ENCODE measurements at regions not wholly inside any gene's neighbourhood (a gene's known extent, or its start where the extent isn't known, plus 50 kb on each side); places are given as distances from the start of the nearest gene placed in this dataset.
"Not testable (repeated sequence)": the region's sequence is repeated elsewhere in the genome, so short reads cannot be mapped to it uniquely, and the experiment has no call there.

GRCh38 chr15:22179043-22179442, 98.7 kb downstream of the OR4M2 start:
- H3K36me3 Mint-ChIP-seq (ENCODE audit: low read depth); DNase-seq; H3K27ac Mint-ChIP-seq; H3K4me1 Mint-ChIP-seq (ENCODE audit: low read depth); H3K27me3 Mint-ChIP-seq (ENCODE audit: insufficient read depth); H3K9me3 Mint-ChIP-seq; H3K4me3 Mint-ChIP-seq: not testable (repeated sequence)

- H3K27ac Mint-ChIP-seq; DNase-seq; H3K4me1 Mint-ChIP-seq (ENCODE audit: low read depth); H3K4me3 Mint-ChIP-seq; H3K36me3 Mint-ChIP-seq (ENCODE audit: low read depth); H3K27me3 Mint-ChIP-seq (ENCODE audit: insufficient read depth); H3K9me3 Mint-ChIP-seq: not testable (repeated sequence)
These were observed 100.3 kb downstream of the OR4M2 start for GRCh38 chr15:22180611-22181010.

GRCh38 chr15:22184678-22185077, 104.4 kb downstream of the OR4M2 start:
- H3K27ac Mint-ChIP-seq; H3K9me3 Mint-ChIP-seq; DNase-seq; H3K27me3 Mint-ChIP-seq (ENCODE audit: insufficient read depth); H3K4me3 Mint-ChIP-seq; H3K4me1 Mint-ChIP-seq (ENCODE audit: low read depth); H3K36me3 Mint-ChIP-seq (ENCODE audit: low read depth): not testable (repeated sequence)

- H3K27ac Mint-ChIP-seq; H3K27me3 Mint-ChIP-seq (ENCODE audit: insufficient read depth); H3K4me3 Mint-ChIP-seq; DNase-seq; H3K4me1 Mint-ChIP-seq (ENCODE audit: low read depth); H3K36me3 Mint-ChIP-seq (ENCODE audit: low read depth); H3K9me3 Mint-ChIP-seq: not testable (repeated sequence)
These were observed 106.7 kb downstream of the OR4M2 start for GRCh38 chr15:22186846-22187532.

GRCh38 chr15:22191818-22192217, 111.5 kb downstream of the OR4M2 start:
- H3K9me3 Mint-ChIP-seq; H3K27me3 Mint-ChIP-seq (ENCODE audit: insufficient read depth); H3K27ac Mint-ChIP-seq; H3K4me1 Mint-ChIP-seq (ENCODE audit: low read depth); H3K36me3 Mint-ChIP-seq (ENCODE audit: low read depth); H3K4me3 Mint-ChIP-seq; DNase-seq: not testable (repeated sequence)

- not testable (repeated sequence) for H3K27ac Mint-ChIP-seq; H3K9me3 Mint-ChIP-seq; H3K4me3 Mint-ChIP-seq; H3K36me3 Mint-ChIP-seq (ENCODE audit: low read depth); H3K4me1 Mint-ChIP-seq (ENCODE audit: low read depth); DNase-seq; H3K27me3 Mint-ChIP-seq (ENCODE audit: insufficient read depth)
These were observed 114.7 kb downstream of the OR4M2 start for GRCh38 chr15:22194739-22195617.

GRCh38 chr15:22196423-22196822, 116.1 kb downstream of the OR4M2 start:
- H3K27ac Mint-ChIP-seq; DNase-seq; H3K4me1 Mint-ChIP-seq (ENCODE audit: low read depth); H3K27me3 Mint-ChIP-seq (ENCODE audit: insufficient read depth); H3K4me3 Mint-ChIP-seq; H3K9me3 Mint-ChIP-seq; H3K36me3 Mint-ChIP-seq (ENCODE audit: low read depth): not testable (repeated sequence)

GRCh38 chr15:22200417-22200816, 120.1 kb downstream of the OR4M2 start:
- not testable (repeated sequence) for H3K27me3 Mint-ChIP-seq (ENCODE audit: insufficient read depth); H3K27ac Mint-ChIP-seq; H3K4me1 Mint-ChIP-seq (ENCODE audit: low read depth); H3K4me3 Mint-ChIP-seq; H3K9me3 Mint-ChIP-seq; DNase-seq; H3K36me3 Mint-ChIP-seq (ENCODE audit: low read depth)

- H3K27ac Mint-ChIP-seq; H3K36me3 Mint-ChIP-seq (ENCODE audit: low read depth); H3K4me3 Mint-ChIP-seq; H3K4me1 Mint-ChIP-seq (ENCODE audit: low read depth); H3K27me3 Mint-ChIP-seq (ENCODE audit: insufficient read depth); DNase-seq; H3K9me3 Mint-ChIP-seq: not testable (repeated sequence)
These were observed 121.8 kb downstream of the OR4M2 start for GRCh38 chr15:22201993-22202659.

GRCh38 chr15:22203208-22203607, 122.9 kb downstream of the OR4M2 start:
- not testable (repeated sequence) for H3K36me3 Mint-ChIP-seq (ENCODE audit: low read depth); H3K27me3 Mint-ChIP-seq (ENCODE audit: insufficient read depth); H3K9me3 Mint-ChIP-seq

GRCh38 chr15:22209086-22209485, 128.8 kb downstream of the OR4M2 start:
- H3K36me3 Mint-ChIP-seq (ENCODE audit: low read depth); H3K27ac Mint-ChIP-seq; H3K4me3 Mint-ChIP-seq; DNase-seq; H3K27me3 Mint-ChIP-seq (ENCODE audit: insufficient read depth); H3K9me3 Mint-ChIP-seq; H3K4me1 Mint-ChIP-seq (ENCODE audit: low read depth): not testable (repeated sequence)

More at GRCh38 chr15:22203208-22203607, 122.9 kb downstream of the OR4M2 start:
- H3K4me3 Mint-ChIP-seq; H3K4me1 Mint-ChIP-seq (ENCODE audit: low read depth); H3K27ac Mint-ChIP-seq; DNase-seq: not testable (repeated sequence)

GRCh38 chr15:22222596-22222995, 142.3 kb downstream of the OR4M2 start:
- peaks cover 50% of the 10 kb centered on the region for H3K9me3 Mint-ChIP-seq

More at GRCh38 chr15:22222596-22222995, 142.3 kb downstream of the OR4M2 start:
- H3K4me3 Mint-ChIP-seq; H3K27me3 Mint-ChIP-seq (ENCODE audit: insufficient read depth); H3K27ac Mint-ChIP-seq; DNase-seq; H3K4me1 Mint-ChIP-seq (ENCODE audit: low read depth): not testable (repeated sequence)
- H3K36me3 Mint-ChIP-seq (ENCODE audit: low read depth), result peaks cover 11% of the 10 kb centered on the region
